OCI-LY1 (cell line): ENCODE measurements at regions not wholly inside any gene's neighbourhood (a gene's known extent, or its start where the extent isn't known, plus 50 kb on each side); places are given as distances from the start of the nearest gene placed in this dataset.

Source experiments
- H2AFZ ChIP-seq: fragments of 200-600 bp; sonication (generic), shearing (Covaris generic); 2 replicates; pipeline ENCODE4 v1.6.0; 2014; ENCODE audit warnings: antibody characterized with exemption, mild to moderate bottlenecking, low read length
- H3F3A ChIP-seq: fragments of 200-600 bp; sonication (generic), shearing (Covaris generic); 2 replicates; pipeline ENCODE4 v1.6.0; 2014; ENCODE audit warnings: mild to moderate bottlenecking, antibody characterized with exemption, low read length, moderate library complexity; ENCODE audit not compliant: insufficient read depth
- H3K27ac ChIP-seq: fragments of 200-600 bp; sonication (generic); 2 replicates; pipeline ENCODE4 v1.5.1; 2014; ENCODE audit warnings: low read length, mixed run types, mild to moderate bottlenecking, low read depth; ENCODE audit not compliant: poor library complexity, severe bottlenecking
- H3K27me3 ChIP-seq: fragments of 200-600 bp; sonication (generic); 2 replicates; pipeline ENCODE4 v1.6.0; 2014; ENCODE audit warnings: antibody characterized with exemption, mild to moderate bottlenecking, low read length, moderate library complexity; ENCODE audit not compliant: insufficient read depth
- H3K36me3 ChIP-seq: fragments of 200-600 bp; sonication (generic); 2 replicates; pipeline ENCODE4 v1.6.1; 2014; ENCODE audit warnings: mild to moderate bottlenecking, antibody characterized with exemption, low read length, moderate library complexity, mixed read lengths; ENCODE audit not compliant: insufficient read depth
- H3K4me1 ChIP-seq: fragments of 200-600 bp; sonication (generic); 2 replicates; pipeline ENCODE4 v1.5.1; 2014; ENCODE audit warnings: mild to moderate bottlenecking, low read length, moderate library complexity; ENCODE audit not compliant: insufficient read depth, severe bottlenecking
- H3K4me2 ChIP-seq: fragments of 200-600 bp; sonication (generic), shearing (Covaris generic); 2 replicates; pipeline ENCODE4 v1.6.1; 2014; ENCODE audit warnings: low read length
- H3K4me3 ChIP-seq: fragments of 200-600 bp; sonication (generic); 2 replicates; pipeline ENCODE4 v1.5.1; 2014; ENCODE audit warnings: low read length, low read depth, mild to moderate bottlenecking, mixed read lengths; ENCODE audit not compliant: poor library complexity, severe bottlenecking
- H3K79me2 ChIP-seq: fragments of 200-600 bp; shearing (Covaris generic); 2 replicates; pipeline ENCODE4 v1.6.1; 2016; ENCODE audit warnings: mixed run types, low read length, mixed read lengths; ENCODE audit not compliant: insufficient read depth
- H3K9ac ChIP-seq: fragments of 200-600 bp; sonication (generic), shearing (Covaris generic); 2 replicates; pipeline ENCODE4 v1.6.1; 2014; ENCODE audit warnings: mild to moderate bottlenecking, low read length, mixed read lengths
- H3K9me2 ChIP-seq: fragments of 200-600 bp; sonication (generic), shearing (Covaris generic); 2 replicates; pipeline ENCODE4 v1.6.1; 2014; ENCODE audit warnings: low read depth, mild to moderate bottlenecking, low read length, mixed read lengths
- H3K9me3 ChIP-seq: fragments of 200-600 bp; shearing (Covaris generic); 2 replicates; pipeline ENCODE4 v1.6.1; 2014; ENCODE audit warnings: low read length, mixed read lengths
- H4K20me1 ChIP-seq: fragments of 200-600 bp; sonication (generic), shearing (Covaris generic); 2 replicates; pipeline ENCODE4 v1.6.0; 2016; ENCODE audit warnings: mild to moderate bottlenecking, low read length; ENCODE audit not compliant: insufficient read depth
- CTCF ChIP-seq: fragments of 200-600 bp; sonication (generic), shearing (Covaris generic); IDR thresholded peaks from 2 replicates; pipeline ENCODE4 v1.5.1; 2017; ENCODE audit warnings: mild to moderate bottlenecking, antibody characterized with exemption, low read length, moderate library complexity, mixed read lengths
- EZH2 ChIP-seq: fragments of 200-600 bp; sonication (generic), shearing (Covaris generic); IDR thresholded peaks from 2 replicates; pipeline ENCODE4 v1.8.0; 2017; ENCODE audit warnings: borderline replicate concordance, mixed run types, mild to moderate bottlenecking, antibody characterized with exemption, low read length, moderate library complexity, mixed read lengths

GRCh38 chr22:34430386-34430785, 510.1 kb upstream of the LARGE1 start:
- Histone ChIP-seq H3K9ac (no peak overlapping the region), H3K36me3 (no peaks in the 10 kb centered on the region), H4K20me1 (no peaks in the 10 kb centered on the region), H3F3A (no peaks in the 10 kb centered on the region), H3K9me2 (no peaks in the 10 kb centered on the region), H3K4me3 (no peak overlapping the region), H3K79me2 (no peaks in the 10 kb centered on the region), H3K27ac (no peak overlapping the region), H3K4me2 (no peak overlapping the region), H3K27me3 (no peaks in the 10 kb centered on the region), H3K9me3 (no peaks in the 10 kb centered on the region), H2AFZ (no peak overlapping the region), H3K4me1 (no peaks in the 10 kb centered on the region)
- TF ChIP-seq CTCF (no peak), EZH2 (no peak)

- Histone ChIP-seq H3K9me3 (no peaks in the 10 kb centered on the region), H3K27me3 (no peaks in the 10 kb centered on the region), H3K4me3 (no peak overlapping the region), H3K9me2 (no peaks in the 10 kb centered on the region), H2AFZ (no peak overlapping the region), H3K36me3 (no peaks in the 10 kb centered on the region), H3K79me2 (no peaks in the 10 kb centered on the region), H3K4me1 (no peaks in the 10 kb centered on the region), H4K20me1 (no peaks in the 10 kb centered on the region), H3K27ac (no peak overlapping the region), H3K9ac (no peak overlapping the region), H3F3A (no peaks in the 10 kb centered on the region), H3K4me2 (no peak overlapping the region)
- TF ChIP-seq CTCF (no peak), EZH2 (no peak)
These were observed 514.1 kb upstream of the LARGE1 start for GRCh38 chr22:34434371-34434770.

GRCh38 chr22:34437140-34437539, 516.9 kb upstream of the LARGE1 start:
- Histone ChIP-seq H3K27me3 (no peaks in the 10 kb centered on the region; the same call in 1 of the 2 replicates), H2AFZ (no peak overlapping the region), H3K4me1 (no peaks in the 10 kb centered on the region), H3K79me2 (no peaks in the 10 kb centered on the region), H3K36me3 (no peaks in the 10 kb centered on the region), H3K27ac (no peak overlapping the region), H3K9me2 (no peaks in the 10 kb centered on the region), H3K9ac (no peak overlapping the region), H4K20me1 (no peaks in the 10 kb centered on the region), H3K9me3 (no peaks in the 10 kb centered on the region), H3K4me2 (no peak overlapping the region), H3K4me3 (no peak overlapping the region), H3F3A (no peaks in the 10 kb centered on the region)
- TF ChIP-seq EZH2 = no peak
- no peak for TF ChIP-seq CTCF
